Common myeloid progenitor, CD34-positive (primary cell): ENCODE measurements at regions not wholly inside any gene's neighbourhood (a gene's known extent, or its start where the extent isn't known, plus 50 kb on each side); places are given as distances from the start of the nearest gene placed in this dataset.
"Not testable (repeated sequence)": the region's sequence is repeated elsewhere in the genome, so short reads cannot be mapped to it uniquely, and the experiment has no call there.

Experiments
- CTCF ChIA-PET: fragments of 350-600 bp; sonication (Branson Sonifier 250); formaldehyde crosslinking; loops from one replicate; lab custom pipeline; 2021; ENCODE audit warnings: antibody characterized with exemption; lab: Charles Lee
- POLR2A ChIA-PET: fragments of 350-600 bp; sonication (Branson Sonifier 250); formaldehyde crosslinking; loops from one replicate; lab custom pipeline; 2021; ENCODE audit warnings: antibody characterized with exemption; lab: Charles Lee
- DNase-seq, 3 donors: peaks; one replicate each; pipeline versions ENCODE4 v3.0.0 to v3.0.0-alpha.2; 2013
- H3K27ac ChIP-seq, 2 experiments: 1 replicate in 1 of 2; 2 replicates in 1 of 2; pipeline ENCODE4 v1.7.0; 2013; ENCODE audit warnings: inconsistent platforms in 2 of 2, low read length in 2 of 2, mild to moderate bottlenecking in 2 of 2, low read depth in 1 of 2, moderate library complexity in 1 of 2; ENCODE audit not compliant: severe bottlenecking in 2 of 2, insufficient read depth in 1 of 2, poor library complexity in 1 of 2
- H3K27me3 ChIP-seq, 5 experiments: replicated peaks in 2 of 5; 1 replicate in 3 of 5; 2 replicates in 2 of 5; pipeline versions ENCODE4 v1.6.1 to v1.7.0; 2013; ENCODE audit warnings: low read length in 4 of 5, mild to moderate bottlenecking in 2 of 5, moderate library complexity in 2 of 5, inconsistent platforms in 1 of 5; ENCODE audit not compliant: insufficient read depth in 5 of 5, control insufficient read depth in 4 of 5
- H3K36me3 ChIP-seq, 4 experiments: 1 replicate in 2 of 4; 2 replicates in 2 of 4; pipeline versions ENCODE4 v1.6.1 to v1.7.0; 2013; ENCODE audit warnings: low read length in 3 of 4, control low read depth in 1 of 4, mild to moderate bottlenecking in 1 of 4; ENCODE audit not compliant: control insufficient read depth in 4 of 4, insufficient read depth in 4 of 4
- H3K4me1 ChIP-seq, 4 experiments: 1 replicate in 3 of 4; 2 replicates in 1 of 4; pipeline versions ENCODE4 v1.6.1 to v1.7.1; 2013; ENCODE audit warnings: low read length in 3 of 4, mild to moderate bottlenecking in 3 of 4, control low read depth in 1 of 4, inconsistent platforms in 1 of 4, moderate library complexity in 1 of 4; ENCODE audit not compliant: control insufficient read depth in 4 of 4, insufficient read depth in 4 of 4; ENCODE audit errors: control extremely low read depth in 1 of 4
- H3K4me3 ChIP-seq, 7 experiments: 1 replicate in 4 of 7; 2 replicates in 3 of 7; pipeline versions ENCODE4 v1.5.1 to v1.7.0; 2013; ENCODE audit warnings: mild to moderate bottlenecking in 7 of 7, low read length in 6 of 7, moderate library complexity in 6 of 7, inconsistent platforms in 2 of 7, low read depth in 2 of 7, control low read depth in 1 of 7; ENCODE audit not compliant: insufficient read depth in 4 of 7, control insufficient read depth in 1 of 7; ENCODE audit errors: extremely low read depth in 1 of 7
- H3K9me3 ChIP-seq, 5 experiments: 1 replicate in 4 of 5; 2 replicates in 1 of 5; pipeline versions ENCODE4 v1.6.1 to v1.7.1; 2013; ENCODE audit warnings: low read length in 4 of 5, mild to moderate bottlenecking in 2 of 5, inconsistent platforms in 1 of 5, low read depth in 1 of 5, moderate library complexity in 1 of 5; ENCODE audit not compliant: control insufficient read depth in 4 of 5, insufficient read depth in 2 of 5; ENCODE audit errors: control extremely low read depth in 1 of 5
- WGBS: methylation state at CpG from one replicate; pipeline ENCODE4 v1.1.5; 2013; ENCODE audit not compliant: insufficient coverage; 5-methylcytosine and 5-hydroxymethylcytosine counted together

GRCh38 chr17:51479303-51479702 is 219.0 kb downstream of the UTP18 start:
- CTCF ChIA-PET, result no interaction called here
- WGBS, result 67% methylated on average over 4 of the region's 4 CpGs
- Histone ChIP-seq H3K4me3 (no peak overlapping the region), H3K9me3 (peaks cover 0 to 8% (median 5%) of the 10 kb centered on the region in 5 experiments), H3K4me1 (no peaks in the 10 kb centered on the region), H3K36me3 (no peaks in the 10 kb centered on the region), H3K27ac (no peak overlapping the region), H3K27me3 (peaks cover 0 to 9% (median 2%) of the 10 kb centered on the region in 5 experiments)
- POLR2A ChIA-PET, result no interaction called here
- DNase-seq, result no peak

GRCh38 chr17:51481370-51481769 is 221.0 kb downstream of the UTP18 start:
- no peak overlapping the region for H3K4me3 ChIP-seq
- H3K27ac ChIP-seq, result no peak overlapping the region
- H3K27me3 ChIP-seq, result peaks cover 0 to 2% (median 0%) of the 10 kb centered on the region in 5 experiments
- no peak for DNase-seq
- no peaks in the 10 kb centered on the region for H3K4me1 ChIP-seq
- H3K9me3 ChIP-seq, result peaks cover 0 to 8% (median 5%) of the 10 kb centered on the region in 5 experiments
- no peaks in the 10 kb centered on the region for H3K36me3 ChIP-seq
- ChIA-PET POLR2A (no interaction called here), CTCF (no interaction called here)
- 100% methylated on average over 1 of the region's 2 CpGs for WGBS

GRCh38 chr17:51482248-51482647 is 221.9 kb downstream of the UTP18 start:
- H3K36me3 ChIP-seq, H3K27ac ChIP-seq, H3K4me3 ChIP-seq, H3K27me3 ChIP-seq, CTCF ChIA-PET, POLR2A ChIA-PET, H3K4me1 ChIP-seq, H3K9me3 ChIP-seq: not testable (repeated sequence)
- no CpG with 5 or more reads among the region's 1 CpG for WGBS
- DNase-seq, result peak in 1 of 3 donors; percentile 6

- ChIA-PET CTCF (no interaction called here), POLR2A (no interaction called here)
- DNase-seq, result no peak
- WGBS, result 97% methylated on average over 3 of the region's 4 CpGs
- no peaks in the 10 kb centered on the region for H3K4me1 ChIP-seq
- H3K27me3 ChIP-seq, result peaks cover 0 to 18% (median 0%) of the 10 kb centered on the region in 5 experiments
- H3K4me3 ChIP-seq, result no peak overlapping the region
- H3K36me3 ChIP-seq, result no peaks in the 10 kb centered on the region
- H3K9me3 ChIP-seq, result peaks cover 0 to 8% (median 5%) of the 10 kb centered on the region in 5 experiments
- H3K27ac ChIP-seq, result no peak overlapping the region
These were observed 225.7 kb downstream of the UTP18 start for GRCh38 chr17:51486091-51486490.

GRCh38 chr17:51486885-51487520 is 226.7 kb downstream of the UTP18 start:
- H3K27me3 ChIP-seq, result peaks cover 0 to 18% (median 0%) of the 10 kb centered on the region in 5 experiments
- no CpG with 5 or more reads among the region's 5 CpGs for WGBS

GRCh38 chr17:51487947-51488346 is 227.6 kb downstream of the UTP18 start:
- POLR2A ChIA-PET, result no interaction called here
- WGBS, result 49% methylated on average over 13 of the region's 14 CpGs
- no peaks in the 10 kb centered on the region for H3K4me1 ChIP-seq
- H3K27ac ChIP-seq, result no peak overlapping the region
- CTCF ChIA-PET, result no interaction called here
- no peak overlapping the region for H3K4me3 ChIP-seq
- H3K27me3 ChIP-seq, result peaks cover 0 to 18% (median 0%) of the 10 kb centered on the region in 5 experiments
- peaks cover 0 to 2% (median 0%) of the 10 kb centered on the region in 5 experiments for H3K9me3 ChIP-seq
- no peaks in the 10 kb centered on the region for H3K36me3 ChIP-seq
- DNase-seq, result peak in 1 of 3 donors; percentile 5

More at GRCh38 chr17:51486885-51487520, 226.7 kb downstream of the UTP18 start:
- Histone ChIP-seq H3K9me3 (peaks cover 0 to 2% (median 0%) of the 10 kb centered on the region in 5 experiments), H3K4me3 (no peak overlapping the region), H3K27ac (no peak overlapping the region), H3K36me3 (no peaks in the 10 kb centered on the region), H3K4me1 (no peaks in the 10 kb centered on the region)
- POLR2A ChIA-PET, result no interaction called here
- no peak for DNase-seq
- CTCF ChIA-PET, result no interaction called here

- Histone ChIP-seq H3K27ac (no peak overlapping the region), H3K4me1 (no peaks in the 10 kb centered on the region), H3K36me3 (no peaks in the 10 kb centered on the region), H3K27me3 (peaks cover 0 to 18% (median 0%) of the 10 kb centered on the region in 5 experiments), H3K4me3 (no peak overlapping the region), H3K9me3 (peaks cover 0 to 2% (median 0%) of the 10 kb centered on the region in 5 experiments)
- WGBS, result 93% methylated on average over 6 of the region's 6 CpGs
- ChIA-PET CTCF (no interaction called here), POLR2A (interaction anchor here (0.6 kb wide), 1 partner anchor 1247 kb away, joined by 5 read pairs; no protein-coding TSS in a partner anchor)
- no peak for DNase-seq
These were observed 231.1 kb downstream of the UTP18 start for GRCh38 chr17:51491416-51491815.
